Type B pancreatic cell (in vitro differentiated cells): ENCODE measurements at regions not wholly inside any gene's neighbourhood (a gene's known extent, or its start where the extent isn't known, plus 50 kb on each side); places are given as distances from the start of the nearest gene placed in this dataset.

ENCODE experiments used
- DNase-seq: peaks from one replicate; pipeline ENCODE4 v3.0.0; 2021; ENCODE audit warnings: mixed read lengths; ENCODE audit not compliant: unreplicated experiment; ENCODE audit errors: extremely low spot score
- H3K27ac Mint-ChIP-seq: 2 replicates; pipeline ENCODE4 v1.8.0; 2021; ENCODE audit warnings: mild to moderate bottlenecking, mixed read lengths
- H3K27me3 Mint-ChIP-seq: 2 replicates; pipeline ENCODE4 v1.8.0; 2021; ENCODE audit warnings: mixed read lengths
- H3K36me3 Mint-ChIP-seq: 2 replicates; pipeline ENCODE4 v1.8.0; 2021; ENCODE audit warnings: mixed read lengths
- H3K4me1 Mint-ChIP-seq: one replicate; pipeline ENCODE4 v1.8.0; 2021; ENCODE audit warnings: mixed read lengths; ENCODE audit not compliant: unreplicated experiment
- H3K4me3 Mint-ChIP-seq: 2 replicates; pipeline ENCODE4 v1.8.0; 2021; ENCODE audit warnings: mild to moderate bottlenecking, mixed read lengths
- H3K9me3 Mint-ChIP-seq: 2 replicates; pipeline ENCODE4 v1.8.0; 2021; ENCODE audit warnings: mixed read lengths
- TF ChIP-seq, protein P1 (sequence below): fragments of 200-600 bp; sonication (generic); conservative IDR thresholded peaks from 2 replicates; pipeline ENCODE4 v1.5.0; 2021; ENCODE audit warnings: antibody characterized with exemption, mild to moderate bottlenecking

DNA sequence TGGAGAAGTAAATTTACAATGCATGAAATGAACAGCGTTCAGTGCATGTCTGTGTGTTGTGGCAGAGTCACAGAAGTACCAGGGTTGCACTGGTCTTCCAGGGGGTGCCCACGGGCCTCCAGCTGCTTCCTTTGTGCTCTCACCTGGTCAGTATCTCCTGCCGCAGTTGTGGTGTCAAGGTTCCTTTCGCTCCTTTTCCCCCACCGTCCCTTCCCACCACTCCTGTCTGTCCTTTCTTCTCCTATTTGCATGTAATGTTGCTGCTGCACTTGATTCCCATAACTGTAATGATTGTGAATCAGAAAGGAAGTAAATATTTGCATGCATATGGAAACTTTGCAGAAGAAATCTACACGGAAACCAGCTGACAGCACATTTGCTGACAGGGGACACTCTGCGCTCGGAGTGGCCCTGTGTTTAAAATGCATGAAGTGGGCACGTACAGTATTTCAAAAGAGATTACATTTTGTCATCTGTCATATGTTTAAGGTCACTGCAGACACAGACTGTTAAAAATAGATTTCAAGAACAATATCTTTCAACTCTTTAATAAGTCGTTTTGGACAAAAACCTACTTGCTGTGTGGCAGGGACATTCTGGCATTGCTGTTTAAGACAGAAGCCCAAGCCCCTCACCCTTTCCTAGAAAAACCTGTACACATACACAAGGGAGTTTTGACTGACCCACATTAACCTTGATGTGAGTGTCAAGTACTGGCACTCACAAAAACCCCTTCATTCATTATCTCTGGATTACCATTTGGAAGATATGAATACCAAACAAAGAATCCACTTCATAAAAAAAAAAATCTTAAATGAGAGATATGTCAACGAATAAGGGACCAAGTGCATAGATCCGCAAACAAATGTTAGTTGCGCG lies 336.7 kb upstream of the KLF6 start:
- no peak overlapping the region for H3K4me3 Mint-ChIP-seq
- H3K36me3 Mint-ChIP-seq, result no peaks in the 10 kb centered on the region
- peaks cover 7% of the 10 kb centered on the region for H3K9me3 Mint-ChIP-seq
- DNase-seq, result no peak
- TF ChIP-seq, protein P1, sequence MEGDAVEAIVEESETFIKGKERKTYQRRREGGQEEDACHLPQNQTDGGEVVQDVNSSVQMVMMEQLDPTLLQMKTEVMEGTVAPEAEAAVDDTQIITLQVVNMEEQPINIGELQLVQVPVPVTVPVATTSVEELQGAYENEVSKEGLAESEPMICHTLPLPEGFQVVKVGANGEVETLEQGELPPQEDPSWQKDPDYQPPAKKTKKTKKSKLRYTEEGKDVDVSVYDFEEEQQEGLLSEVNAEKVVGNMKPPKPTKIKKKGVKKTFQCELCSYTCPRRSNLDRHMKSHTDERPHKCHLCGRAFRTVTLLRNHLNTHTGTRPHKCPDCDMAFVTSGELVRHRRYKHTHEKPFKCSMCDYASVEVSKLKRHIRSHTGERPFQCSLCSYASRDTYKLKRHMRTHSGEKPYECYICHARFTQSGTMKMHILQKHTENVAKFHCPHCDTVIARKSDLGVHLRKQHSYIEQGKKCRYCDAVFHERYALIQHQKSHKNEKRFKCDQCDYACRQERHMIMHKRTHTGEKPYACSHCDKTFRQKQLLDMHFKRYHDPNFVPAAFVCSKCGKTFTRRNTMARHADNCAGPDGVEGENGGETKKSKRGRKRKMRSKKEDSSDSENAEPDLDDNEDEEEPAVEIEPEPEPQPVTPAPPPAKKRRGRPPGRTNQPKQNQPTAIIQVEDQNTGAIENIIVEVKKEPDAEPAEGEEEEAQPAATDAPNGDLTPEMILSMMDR, result no peak
- peaks cover 7% of the 10 kb centered on the region for H3K4me1 Mint-ChIP-seq
- H3K27me3 Mint-ChIP-seq, result no peaks in the 10 kb centered on the region
- no peak overlapping the region for H3K27ac Mint-ChIP-seq

DNA sequence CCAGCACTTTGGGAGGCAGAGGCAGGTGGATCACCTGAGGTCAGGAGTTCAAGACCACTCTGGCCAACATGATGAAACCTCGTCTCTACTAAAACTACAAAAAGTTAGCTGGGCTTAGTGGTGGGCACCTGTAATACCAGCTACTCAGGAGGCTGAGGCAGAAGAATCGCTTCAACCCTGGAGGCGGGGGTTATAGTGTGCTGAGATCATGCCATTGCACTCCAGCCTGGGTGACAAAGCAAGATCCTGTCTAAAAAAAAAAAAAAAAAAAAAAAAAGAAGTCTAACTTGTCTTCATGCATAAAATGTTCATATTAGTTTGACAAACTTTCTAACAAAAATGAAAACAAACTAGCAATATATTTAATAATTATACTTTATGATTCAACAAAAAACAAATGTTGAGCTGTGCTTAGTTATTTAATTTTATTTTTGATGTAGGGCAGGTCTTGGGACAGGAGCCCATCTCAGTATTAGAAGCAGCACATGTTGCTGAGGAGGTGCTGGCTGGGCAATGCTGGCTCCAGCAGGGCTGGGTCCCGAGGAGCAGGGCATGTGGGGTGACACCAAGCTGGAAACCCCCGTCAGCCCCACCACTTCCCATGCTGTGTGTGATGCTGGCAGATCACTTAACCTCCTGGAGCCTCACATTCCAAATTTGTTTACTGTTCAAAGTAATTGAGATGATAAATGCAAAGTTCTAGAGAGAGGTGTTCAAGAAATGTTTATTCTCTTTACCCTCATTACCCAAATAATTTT lies 335.3 kb upstream of the KLF6 start:
- no peak for DNase-seq
- H3K27ac Mint-ChIP-seq, result no peak overlapping the region
- H3K9me3 Mint-ChIP-seq, result no peaks in the 10 kb centered on the region
- no peaks in the 10 kb centered on the region for H3K27me3 Mint-ChIP-seq
- no peaks in the 10 kb centered on the region for H3K36me3 Mint-ChIP-seq
- H3K4me3 Mint-ChIP-seq, result no peak overlapping the region
- H3K4me1 Mint-ChIP-seq, result peaks cover 7% of the 10 kb centered on the region
- TF ChIP-seq, protein P1, result no peak

DNA sequence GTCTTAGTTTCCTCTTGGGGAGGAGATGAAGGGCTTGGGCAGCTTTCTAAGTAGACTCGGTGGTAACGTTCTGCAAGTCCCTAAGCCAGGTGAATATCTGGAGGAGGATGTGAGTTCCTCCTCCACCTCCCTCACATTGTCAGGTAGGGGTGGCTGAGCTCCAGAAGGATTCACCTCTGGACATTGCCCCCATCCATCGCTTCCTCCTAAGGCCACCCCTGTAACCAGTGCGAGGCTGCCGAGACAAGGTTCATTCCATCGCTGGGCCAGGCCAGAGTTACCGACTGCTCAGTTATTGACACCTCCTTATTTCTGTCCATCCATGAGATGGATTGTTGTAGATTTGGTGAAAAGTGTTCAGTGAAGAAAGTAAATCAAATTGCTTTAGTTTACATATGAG lies 334.1 kb upstream of the KLF6 start:
- Mint-ChIP-seq H3K27me3 (no peaks in the 10 kb centered on the region), H3K36me3 (no peaks in the 10 kb centered on the region), H3K4me3 (no peak overlapping the region), H3K9me3 (no peaks in the 10 kb centered on the region), H3K4me1 (peaks cover 7% of the 10 kb centered on the region), H3K27ac (no peak overlapping the region)
- TF ChIP-seq, protein P1, result no peak
- no peak for DNase-seq

DNA sequence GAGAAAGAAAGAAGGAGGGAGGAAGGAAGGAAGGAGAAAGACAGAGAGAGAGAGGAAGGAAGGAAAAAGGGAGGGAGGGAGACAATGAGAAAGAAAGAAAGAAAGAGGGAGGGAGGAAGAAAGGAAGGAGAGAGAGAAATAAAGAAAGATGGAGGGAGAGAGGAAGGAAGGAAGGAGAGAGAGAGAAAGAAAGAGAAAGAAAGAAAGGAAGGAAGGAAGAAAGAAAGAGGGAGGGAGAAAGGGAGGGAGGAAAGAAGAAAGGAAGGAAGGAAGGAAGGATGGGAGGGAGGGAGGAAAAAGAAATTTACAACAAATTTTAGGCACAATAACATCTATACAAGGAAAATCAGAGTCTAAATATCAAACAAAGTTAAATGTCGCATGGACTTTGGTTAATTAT lies 332.6 kb upstream of the KLF6 start:
- Mint-ChIP-seq H3K27me3 (no peaks in the 10 kb centered on the region), H3K4me1 (peaks cover 7% of the 10 kb centered on the region), H3K4me3 (no peak overlapping the region), H3K9me3 (no peaks in the 10 kb centered on the region), H3K27ac (no peak overlapping the region), H3K36me3 (no peaks in the 10 kb centered on the region)
- TF ChIP-seq, protein P1, result no peak
- no peak for DNase-seq

DNA sequence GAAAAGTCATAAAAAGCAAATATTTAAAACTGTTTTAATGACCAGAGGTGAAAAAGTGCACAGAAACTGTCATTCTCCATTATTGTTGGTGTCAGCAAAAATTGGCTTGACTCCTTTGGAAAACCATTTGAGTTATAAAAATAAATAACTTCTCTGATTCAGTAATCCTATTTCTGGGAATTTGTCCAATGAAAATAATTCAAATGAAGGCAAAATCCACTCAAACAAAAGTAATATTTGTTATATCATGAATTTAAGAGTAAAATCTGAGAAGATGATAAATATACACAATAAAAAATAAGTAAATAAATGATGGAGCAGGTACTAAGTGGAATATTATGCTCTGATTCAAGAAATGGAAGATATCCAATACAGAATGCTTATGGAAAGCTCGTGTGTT lies 326.6 kb upstream of the KLF6 start:
- Mint-ChIP-seq H3K36me3 (no peaks in the 10 kb centered on the region), H3K4me1 (no peaks in the 10 kb centered on the region), H3K9me3 (peaks cover 4% of the 10 kb centered on the region), H3K27ac (no peak overlapping the region), H3K4me3 (no peak overlapping the region), H3K27me3 (no peaks in the 10 kb centered on the region)
- DNase-seq, result no peak
- TF ChIP-seq, protein P1, result no peak
